ENCODE measurements at regions not wholly inside any gene's neighbourhood (a gene's known extent, or its start where the extent isn't known, plus 50 kb on each side); places are given as distances from the start of the nearest gene placed in this dataset.
A peak's percentile ranks its signal among the peaks of the same experiment; 100 is the strongest.
"Not testable (repeated sequence)": the region's sequence is repeated elsewhere in the genome, so short reads cannot be mapped to it uniquely, and the experiment has no call there.

GRCh38 chr2:193074933-193075332 lies 880.2 kb upstream of the TMEFF2 start:
- H3K27me3 ChIP-seq (ENCODE audit: control insufficient read depth in 1 of 2, insufficient read depth in 2 of 2, low read length in 1 of 2): no peaks in the 10 kb centered on the region
- intact Hi-C loops (cut with DNase I): no loop called here
- no peaks in the 10 kb centered on the region for H3K4me1 ChIP-seq (ENCODE audit: control insufficient read depth in 1 of 2, insufficient read depth in 2 of 2, low read length in 2 of 2)
- no peaks in the 10 kb centered on the region for H3K36me3 ChIP-seq (ENCODE audit: control insufficient read depth in 1 of 2, insufficient read depth in 2 of 2, low read length in 1 of 2)
- H3K27ac ChIP-seq (ENCODE audit: low read depth in 1 of 2, low read length in 2 of 2): no peak overlapping the region
- 84 to 85% methylated on average over 2 of the region's 2 CpGs for WGBS, 2 donors
- DNase-seq: no peak
- no peaks in the 10 kb centered on the region for H3K9me3 ChIP-seq (ENCODE audit: control insufficient read depth, low read length)
- H3K4me3 ChIP-seq (ENCODE audit: low read length in 2 of 2): no peak overlapping the region
- no peak for ATAC-seq (ENCODE audit: low FRiP score)

GRCh38 chr2:193072647-193073046 lies 877.9 kb upstream of the TMEFF2 start:
- 62 to 73% methylated on average over 3 of the region's 3 CpGs for WGBS, 2 donors
- Histone ChIP-seq H3K4me3 (ENCODE audit: low read length in 2 of 2) (no peak overlapping the region), H3K27me3 (ENCODE audit: control insufficient read depth in 1 of 2, insufficient read depth in 2 of 2, low read length in 1 of 2) (no peaks in the 10 kb centered on the region), H3K4me1 (ENCODE audit: control insufficient read depth in 1 of 2, insufficient read depth in 2 of 2, low read length in 2 of 2) (no peaks in the 10 kb centered on the region), H3K36me3 (ENCODE audit: control insufficient read depth in 1 of 2, insufficient read depth in 2 of 2, low read length in 1 of 2) (no peaks in the 10 kb centered on the region), H3K27ac (ENCODE audit: low read depth in 1 of 2, low read length in 2 of 2) (no peak overlapping the region), H3K9me3 (ENCODE audit: control insufficient read depth, low read length) (no peaks in the 10 kb centered on the region)
- ATAC-seq (ENCODE audit: low FRiP score) (peak; percentile 21), DNase-seq (no peak)
- intact Hi-C loops (cut with DNase I): no loop called here

GRCh38 chr2:193025556-193025955 lies 830.8 kb upstream of the TMEFF2 start:
- H3K27ac ChIP-seq (ENCODE audit: low read depth in 1 of 2, low read length in 2 of 2); H3K4me3 ChIP-seq (ENCODE audit: low read length in 2 of 2); H3K27me3 ChIP-seq (ENCODE audit: control insufficient read depth in 1 of 2, insufficient read depth in 2 of 2, low read length in 1 of 2); DNase-seq; H3K4me1 ChIP-seq (ENCODE audit: control insufficient read depth in 1 of 2, insufficient read depth in 2 of 2, low read length in 2 of 2); H3K9me3 ChIP-seq (ENCODE audit: control insufficient read depth, low read length); ATAC-seq (ENCODE audit: low FRiP score); intact Hi-C loops (cut with DNase I); H3K36me3 ChIP-seq (ENCODE audit: control insufficient read depth in 1 of 2, insufficient read depth in 2 of 2, low read length in 1 of 2): not testable (repeated sequence)
- 14 to 18% methylated on average over 3 of the region's 3 CpGs for WGBS, 2 donors

- no peak overlapping the region for H3K27ac ChIP-seq (ENCODE audit: low read depth in 1 of 2, low read length in 2 of 2)
- no peak overlapping the region for H3K4me3 ChIP-seq (ENCODE audit: low read length in 2 of 2)
- H3K9me3 ChIP-seq (ENCODE audit: control insufficient read depth, low read length): no peaks in the 10 kb centered on the region
- 83 to 86% methylated on average over 1 of the region's 1 CpG for WGBS, 2 donors
- H3K36me3 ChIP-seq (ENCODE audit: control insufficient read depth in 1 of 2, insufficient read depth in 2 of 2, low read length in 1 of 2): no peaks in the 10 kb centered on the region
- no peaks in the 10 kb centered on the region for H3K4me1 ChIP-seq (ENCODE audit: control insufficient read depth in 1 of 2, insufficient read depth in 2 of 2, low read length in 2 of 2)
- intact Hi-C loops (cut with DNase I): no loop called here
- peaks cover 0 to 2% of the 10 kb centered on the region in 2 donors for H3K27me3 ChIP-seq (ENCODE audit: control insufficient read depth in 1 of 2, insufficient read depth in 2 of 2, low read length in 1 of 2)
- DNase-seq (no peak), ATAC-seq (ENCODE audit: low FRiP score) (no peak)
These were observed 830.1 kb upstream of the TMEFF2 start for GRCh38 chr2:193024791-193025190.

- H3K27me3 ChIP-seq (ENCODE audit: control insufficient read depth in 1 of 2, insufficient read depth in 2 of 2, low read length in 1 of 2): no peaks in the 10 kb centered on the region
- no peaks in the 10 kb centered on the region for H3K36me3 ChIP-seq (ENCODE audit: control insufficient read depth in 1 of 2, insufficient read depth in 2 of 2, low read length in 1 of 2)
- no peaks in the 10 kb centered on the region for H3K4me1 ChIP-seq (ENCODE audit: control insufficient read depth in 1 of 2, insufficient read depth in 2 of 2, low read length in 2 of 2)
- WGBS, 2 donors: 91 to 92% methylated on average over 1 of the region's 1 CpG
- H3K4me3 ChIP-seq (ENCODE audit: low read length in 2 of 2): no peak overlapping the region
- DNase-seq (no peak), ATAC-seq (ENCODE audit: low FRiP score) (peak; percentile 29)
- intact Hi-C loops (cut with DNase I): no loop called here
- no peak overlapping the region for H3K27ac ChIP-seq (ENCODE audit: low read depth in 1 of 2, low read length in 2 of 2)
- no peaks in the 10 kb centered on the region for H3K9me3 ChIP-seq (ENCODE audit: control insufficient read depth, low read length)
These were observed 817.1 kb upstream of the TMEFF2 start for GRCh38 chr2:193011870-193012269.

GRCh38 chr2:192993059-192993458 lies 798.3 kb upstream of the TMEFF2 start:
- H3K9me3 ChIP-seq (ENCODE audit: control insufficient read depth, low read length): no peaks in the 10 kb centered on the region
- no peaks in the 10 kb centered on the region for H3K36me3 ChIP-seq (ENCODE audit: control insufficient read depth in 1 of 2, insufficient read depth in 2 of 2, low read length in 1 of 2)
- WGBS, 2 donors: 38 to 45% methylated on average over 4 of the region's 4 CpGs
- intact Hi-C loops (cut with DNase I): no loop called here
- DNase-seq (no peak), ATAC-seq (ENCODE audit: low FRiP score) (no peak)
- no peak overlapping the region for H3K27ac ChIP-seq (ENCODE audit: low read depth in 1 of 2, low read length in 2 of 2)
- H3K27me3 ChIP-seq (ENCODE audit: control insufficient read depth in 1 of 2, insufficient read depth in 2 of 2, low read length in 1 of 2): no peaks in the 10 kb centered on the region
- no peaks in the 10 kb centered on the region for H3K4me1 ChIP-seq (ENCODE audit: control insufficient read depth in 1 of 2, insufficient read depth in 2 of 2, low read length in 2 of 2)
- H3K4me3 ChIP-seq (ENCODE audit: low read length in 2 of 2): no peak overlapping the region

GRCh38 chr2:192983173-192983572 lies 788.4 kb upstream of the TMEFF2 start:
- no peak overlapping the region for H3K4me3 ChIP-seq (ENCODE audit: low read length in 2 of 2)
- H3K36me3 ChIP-seq (ENCODE audit: control insufficient read depth in 1 of 2, insufficient read depth in 2 of 2, low read length in 1 of 2): no peaks in the 10 kb centered on the region
- ATAC-seq (ENCODE audit: low FRiP score): no peak
- no peak for DNase-seq
- intact Hi-C loops (cut with DNase I): no loop called here
- H3K9me3 ChIP-seq (ENCODE audit: control insufficient read depth, low read length): no peaks in the 10 kb centered on the region
- H3K27me3 ChIP-seq (ENCODE audit: control insufficient read depth in 1 of 2, insufficient read depth in 2 of 2, low read length in 1 of 2): no peaks in the 10 kb centered on the region
- H3K4me1 ChIP-seq (ENCODE audit: control insufficient read depth in 1 of 2, insufficient read depth in 2 of 2, low read length in 2 of 2): no peaks in the 10 kb centered on the region
- H3K27ac ChIP-seq (ENCODE audit: low read depth in 1 of 2, low read length in 2 of 2): no peak overlapping the region

GRCh38 chr2:192978395-192978794 lies 783.7 kb upstream of the TMEFF2 start:
- no peak for DNase-seq
- intact Hi-C loops (cut with DNase I): no loop called here
- Histone ChIP-seq H3K9me3 (ENCODE audit: control insufficient read depth, low read length) (no peaks in the 10 kb centered on the region), H3K4me1 (ENCODE audit: control insufficient read depth in 1 of 2, insufficient read depth in 2 of 2, low read length in 2 of 2) (no peaks in the 10 kb centered on the region), H3K27me3 (ENCODE audit: control insufficient read depth in 1 of 2, insufficient read depth in 2 of 2, low read length in 1 of 2) (no peaks in the 10 kb centered on the region), H3K27ac (ENCODE audit: low read depth in 1 of 2, low read length in 2 of 2) (no peak overlapping the region), H3K4me3 (ENCODE audit: low read length in 2 of 2) (no peak overlapping the region), H3K36me3 (ENCODE audit: control insufficient read depth in 1 of 2, insufficient read depth in 2 of 2, low read length in 1 of 2) (no peaks in the 10 kb centered on the region)
- no peak for ATAC-seq (ENCODE audit: low FRiP score)
- WGBS, 2 donors: 31 to 40% methylated on average over 3 of the region's 3 CpGs

- no peaks in the 10 kb centered on the region for H3K27me3 ChIP-seq (ENCODE audit: control insufficient read depth in 1 of 2, insufficient read depth in 2 of 2, low read length in 1 of 2)
- H3K36me3 ChIP-seq (ENCODE audit: control insufficient read depth in 1 of 2, insufficient read depth in 2 of 2, low read length in 1 of 2): no peaks in the 10 kb centered on the region
- no peaks in the 10 kb centered on the region for H3K4me1 ChIP-seq (ENCODE audit: control insufficient read depth in 1 of 2, insufficient read depth in 2 of 2, low read length in 2 of 2)
- no peak overlapping the region for H3K4me3 ChIP-seq (ENCODE audit: low read length in 2 of 2)
- no peak for DNase-seq
- ATAC-seq (ENCODE audit: low FRiP score): no peak
- H3K9me3 ChIP-seq (ENCODE audit: control insufficient read depth, low read length): no peaks in the 10 kb centered on the region
- 49 to 55% methylated on average over 3 of the region's 3 CpGs for WGBS, 2 donors
- intact Hi-C loops (cut with DNase I): no loop called here
- H3K27ac ChIP-seq (ENCODE audit: low read depth in 1 of 2, low read length in 2 of 2): no peak overlapping the region
These were observed 777.2 kb upstream of the TMEFF2 start for GRCh38 chr2:192971981-192972380.

Measured in aorta (tissue), 5 donors.